Esophagus muscularis mucosa (tissue), 4 donors: ENCODE measurements at regions not wholly inside any gene's neighbourhood (a gene's known extent, or its start where the extent isn't known, plus 50 kb on each side); places are given as distances from the start of the nearest gene placed in this dataset.

ENCODE experiments used
- DNase-seq: peaks from one replicate; pipeline ENCODE4 v3.0.0-alpha.2; 2017; ENCODE audit errors: extremely low spot score
- H3K27ac ChIP-seq, 4 donors: fragments of 200-600 bp; sonication (generic); replicated peaks in 1 of 4; 1 replicate in 3 of 4; 2 replicates in 1 of 4; pipeline ENCODE4 v1.5.1; 2016 to 2019; ENCODE audit warnings: mild to moderate bottlenecking in 1 of 4
- H3K27me3 ChIP-seq, 4 donors: fragments of 200-600 bp; sonication (generic); one replicate each; pipeline versions ENCODE4 v1.5.1 to v1.6.0; 2016 to 2019
- H3K36me3 ChIP-seq, 4 donors: fragments of 200-600 bp; sonication (generic); one replicate each; pipeline ENCODE4 v1.5.1; 2016 to 2019
- H3K4me1 ChIP-seq, 4 donors: fragments of 200-600 bp; sonication (generic); one replicate each; pipeline ENCODE4 v1.5.1; 2016 to 2019
- H3K4me3 ChIP-seq, 4 donors: fragments of 200-600 bp; sonication (generic); 1 replicate in 2 of 4; 2 replicates in 2 of 4; pipeline ENCODE4 v1.5.1; 2016 to 2019; ENCODE audit warnings: mild to moderate bottlenecking in 4 of 4, moderate library complexity in 1 of 4
- H3K9me3 ChIP-seq, 4 donors: fragments of 200-600 bp; sonication (generic); 1 replicate in 3 of 4; 2 replicates in 1 of 4; pipeline ENCODE4 v1.5.1; 2016 to 2019
- CTCF ChIP-seq, 3 experiments: fragments of 200-600 bp in 2 of 3; fragments of 450-650 bp in 1 of 3; sonication (generic) in 2 of 3; IDR thresholded peaks; one replicate each; pipeline ENCODE4 v1.5.1; 2017 to 2019; ENCODE audit warnings: antibody characterized with exemption in 3 of 3, mild to moderate bottlenecking in 2 of 3, moderate library complexity in 1 of 3
- EP300 ChIP-seq: sonication (generic); formaldehyde crosslinking; IDR thresholded peaks from one replicate; pipeline ENCODE4 v1.6.1; 2017; ENCODE audit warnings: antibody characterized with exemption
- POLR2A ChIP-seq: fragments of 450-650 bp; IDR thresholded peaks from one replicate; pipeline ENCODE4 v1.6.1; 2017; ENCODE audit warnings: antibody characterized with exemption, moderate library complexity, mild to moderate bottlenecking, low read depth
- POLR2AphosphoS5 ChIP-seq, 2 donors: sonication (generic); formaldehyde crosslinking; IDR thresholded peaks; one replicate each; pipeline ENCODE4 v1.6.1; 2017; ENCODE audit warnings: antibody characterized with exemption in 2 of 2
- WGBS: methylation state at CpG from one replicate; pipeline ENCODE4 v1.1.5; 2018; 5-methylcytosine and 5-hydroxymethylcytosine counted together
- intact Hi-C: fragments of 100-400 bp; cut with DNase I; formaldehyde crosslinking; loops from one replicate; pipeline ENCODE4 v1.15.1; 2023

- H3K27me3 ChIP-seq = no peaks in the 10 kb centered on the region
- WGBS = 80% methylated on average over 1 of the region's 1 CpG
- H3K4me1 ChIP-seq = peaks cover 0 to 12% (median 12%) of the 10 kb centered on the region in 4 donors
- no peaks in the 10 kb centered on the region for H3K36me3 ChIP-seq
- TF ChIP-seq POLR2AphosphoS5 (IDR thresholded peaks at IDR 0.05) (no peak), CTCF (IDR thresholded peaks at IDR 0.05) (no peak), POLR2A (no peak), EP300 (no peak)
- no peaks in the 10 kb centered on the region for H3K9me3 ChIP-seq
- H3K4me3 ChIP-seq = no peak overlapping the region
- H3K27ac ChIP-seq = no peak overlapping the region
- DNase-seq = no peak
- intact Hi-C loops = no loop called here
These were observed 95.1 kb upstream of the FIBIN start for GRCh38 chr11:26898799-26899198.

GRCh38 chr11:26901162-26901561 is 92.8 kb upstream of the FIBIN start:
- H3K36me3 ChIP-seq = no peaks in the 10 kb centered on the region
- TF ChIP-seq POLR2AphosphoS5 (IDR thresholded peaks at IDR 0.05) (peak in 1 of 2 donors; percentile 49), EP300 (no peak)
- intact Hi-C loops = no loop called here
- H3K9me3 ChIP-seq = no peaks in the 10 kb centered on the region
- no peaks in the 10 kb centered on the region for H3K27me3 ChIP-seq
- H3K4me3 ChIP-seq = no peak overlapping the region
- peak overlapping the region; percentile 29 to 66 (median 50) for H3K27ac ChIP-seq
- WGBS = 15% methylated on average over 1 of the region's 1 CpG
- peaks cover 0 to 33% (median 30%) of the 10 kb centered on the region in 4 donors for H3K4me1 ChIP-seq
- no peak for DNase-seq

- DNase-seq = no peak
- Histone ChIP-seq H3K4me1 (peaks cover 0 to 37% (median 31%) of the 10 kb centered on the region in 4 donors), H3K36me3 (no peaks in the 10 kb centered on the region), H3K27ac (no peak overlapping the region), H3K27me3 (no peaks in the 10 kb centered on the region), H3K9me3 (no peaks in the 10 kb centered on the region), H3K4me3 (no peak overlapping the region)
- WGBS = 83% methylated on average over 1 of the region's 1 CpG
- intact Hi-C loops = no loop called here
- no peak for TF ChIP-seq POLR2A
- no peak for TF ChIP-seq CTCF (IDR thresholded peaks at IDR 0.05)
- no peak for TF ChIP-seq POLR2AphosphoS5 (IDR thresholded peaks at IDR 0.05)
- TF ChIP-seq EP300 = no peak
These were observed 89.8 kb upstream of the FIBIN start for GRCh38 chr11:26904132-26904531.

- H3K4me3 ChIP-seq = no peak overlapping the region
- DNase-seq = no peak
- H3K27ac ChIP-seq = peak overlapping the region in 1 of 4 donors; percentile 57
- WGBS = 23% methylated on average over 1 of the region's 1 CpG
- TF ChIP-seq POLR2AphosphoS5 (IDR thresholded peaks at IDR 0.05) = no peak
- H3K4me1 ChIP-seq = peaks cover 0 to 44% (median 37%) of the 10 kb centered on the region in 4 donors
- H3K9me3 ChIP-seq = no peaks in the 10 kb centered on the region
- intact Hi-C loops = no loop called here
- H3K36me3 ChIP-seq = no peaks in the 10 kb centered on the region
- no peaks in the 10 kb centered on the region for H3K27me3 ChIP-seq
These were observed 89.1 kb upstream of the FIBIN start for GRCh38 chr11:26904801-26905200.

- intact Hi-C loops = no loop called here
- 55% methylated on average over 3 of the region's 3 CpGs for WGBS
- Histone ChIP-seq H3K4me3 (no peak overlapping the region), H3K4me1 (peaks cover 0 to 49% (median 43%) of the 10 kb centered on the region in 4 donors), H3K9me3 (no peaks in the 10 kb centered on the region), H3K36me3 (no peaks in the 10 kb centered on the region), H3K27ac (peak overlapping the region; percentile 25 to 66 (median 50)), H3K27me3 (no peaks in the 10 kb centered on the region)
- peak; percentile 31 to 34 for TF ChIP-seq POLR2AphosphoS5 (IDR thresholded peaks at IDR 0.05)
- no peak for TF ChIP-seq CTCF (IDR thresholded peaks at IDR 0.05)
- DNase-seq = no peak
These were observed 88.5 kb upstream of the FIBIN start for GRCh38 chr11:26905368-26905767.

- Histone ChIP-seq H3K36me3 (no peaks in the 10 kb centered on the region), H3K9me3 (no peaks in the 10 kb centered on the region), H3K4me1 (peaks cover 0 to 44% (median 39%) of the 10 kb centered on the region in 4 donors), H3K4me3 (no peak overlapping the region), H3K27me3 (no peaks in the 10 kb centered on the region), H3K27ac (peak overlapping the region in 2 of 4 donors; percentile 37 to 58)
- intact Hi-C loops = no loop called here
- no peak for DNase-seq
- 41% methylated on average over 3 of the region's 3 CpGs for WGBS
- TF ChIP-seq EP300 (no peak), CTCF (IDR thresholded peaks at IDR 0.05) (no peak), POLR2AphosphoS5 (IDR thresholded peaks at IDR 0.05) (no peak), POLR2A (no peak)
These were observed 84.4 kb upstream of the FIBIN start for GRCh38 chr11:26909515-26909914.
